PFSK-1 (cell line): ENCODE measurements at regions not wholly inside any gene's neighbourhood (a gene's known extent, or its start where the extent isn't known, plus 50 kb on each side); places are given as distances from the start of the nearest gene placed in this dataset.

Source experiments
- FOXP2 ChIP-seq: optimal IDR thresholded peaks from 2 replicates; pipeline ENCODE3; 2011; ENCODE audit warnings: borderline replicate concordance, control low read depth, inconsistent platforms; ENCODE audit not compliant: insufficient read depth; ENCODE audit errors: extremely low read length, extremely low read depth
- POLR2AphosphoS5 ChIP-seq: IDR thresholded peaks from 2 replicates; pipeline ENCODE4 v1.6.1; 2012; ENCODE audit warnings: low read depth, mild to moderate bottlenecking, control low read depth, low read length, moderate library complexity
- SIN3A ChIP-seq: IDR thresholded peaks from 2 replicates; pipeline ENCODE4 v1.6.1; 2012; ENCODE audit warnings: mild to moderate bottlenecking, low read length, moderate library complexity, borderline replicate concordance; ENCODE audit not compliant: insufficient read depth
- TAF1 ChIP-seq: IDR thresholded peaks from 2 replicates; pipeline ENCODE4 v1.6.1; 2012; ENCODE audit warnings: low read length, control low read depth, borderline replicate concordance; ENCODE audit not compliant: insufficient read depth
- TF ChIP-seq, protein P1 (sequence below), 2 experiments: IDR thresholded peaks; 2 replicates each; pipeline versions ENCODE4 v1.6.1 to v1.8.0; 2011 to 2012; ENCODE audit warnings: low read depth in 2 of 2, low read length in 2 of 2, control low read depth in 1 of 2, inconsistent platforms in 1 of 2, mild to moderate bottlenecking in 1 of 2, moderate library complexity in 1 of 2; ENCODE audit not compliant: insufficient read depth in 1 of 2

DNA sequence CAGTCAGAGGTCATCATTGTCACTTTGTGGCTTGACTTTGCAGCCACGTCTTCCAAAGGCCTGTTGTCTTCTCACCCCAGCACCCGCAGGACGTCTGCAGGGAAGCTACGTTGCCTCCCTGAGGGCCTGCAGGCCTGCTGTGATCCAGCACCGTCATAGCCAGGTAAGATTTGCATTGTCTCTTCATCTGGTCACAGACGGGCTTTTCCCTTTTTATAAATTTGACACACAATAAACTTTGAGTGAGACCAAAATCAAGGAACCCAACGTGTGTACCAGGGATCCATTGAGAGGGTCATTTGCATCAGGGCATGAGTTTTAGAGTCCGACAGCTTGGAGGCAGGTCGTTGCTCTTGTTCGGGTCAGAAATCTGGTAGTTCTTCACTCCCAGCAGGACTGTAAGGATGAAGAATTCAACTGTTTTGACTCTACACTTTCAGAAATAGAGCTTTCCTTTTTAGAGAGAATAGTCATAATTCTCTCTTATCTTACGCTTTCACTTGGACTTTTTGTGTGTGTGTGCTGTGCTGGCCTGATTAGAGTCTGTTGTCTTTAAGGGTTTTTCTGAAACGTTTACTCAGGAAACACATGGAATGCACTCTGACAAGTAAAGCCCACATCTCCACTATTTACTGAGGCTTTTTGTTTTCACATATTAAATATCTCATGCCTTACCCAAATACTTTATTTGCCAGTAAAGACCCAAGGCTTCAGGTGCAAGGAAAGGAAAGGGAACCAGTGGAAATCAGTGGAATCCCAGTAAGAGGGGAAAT, 177.2 kb upstream of the TAB2 start:
- TF ChIP-seq POLR2AphosphoS5 (no peak), TAF1 (no peak), SIN3A (no peak), FOXP2 (no peak)
- TF ChIP-seq, protein P1, sequence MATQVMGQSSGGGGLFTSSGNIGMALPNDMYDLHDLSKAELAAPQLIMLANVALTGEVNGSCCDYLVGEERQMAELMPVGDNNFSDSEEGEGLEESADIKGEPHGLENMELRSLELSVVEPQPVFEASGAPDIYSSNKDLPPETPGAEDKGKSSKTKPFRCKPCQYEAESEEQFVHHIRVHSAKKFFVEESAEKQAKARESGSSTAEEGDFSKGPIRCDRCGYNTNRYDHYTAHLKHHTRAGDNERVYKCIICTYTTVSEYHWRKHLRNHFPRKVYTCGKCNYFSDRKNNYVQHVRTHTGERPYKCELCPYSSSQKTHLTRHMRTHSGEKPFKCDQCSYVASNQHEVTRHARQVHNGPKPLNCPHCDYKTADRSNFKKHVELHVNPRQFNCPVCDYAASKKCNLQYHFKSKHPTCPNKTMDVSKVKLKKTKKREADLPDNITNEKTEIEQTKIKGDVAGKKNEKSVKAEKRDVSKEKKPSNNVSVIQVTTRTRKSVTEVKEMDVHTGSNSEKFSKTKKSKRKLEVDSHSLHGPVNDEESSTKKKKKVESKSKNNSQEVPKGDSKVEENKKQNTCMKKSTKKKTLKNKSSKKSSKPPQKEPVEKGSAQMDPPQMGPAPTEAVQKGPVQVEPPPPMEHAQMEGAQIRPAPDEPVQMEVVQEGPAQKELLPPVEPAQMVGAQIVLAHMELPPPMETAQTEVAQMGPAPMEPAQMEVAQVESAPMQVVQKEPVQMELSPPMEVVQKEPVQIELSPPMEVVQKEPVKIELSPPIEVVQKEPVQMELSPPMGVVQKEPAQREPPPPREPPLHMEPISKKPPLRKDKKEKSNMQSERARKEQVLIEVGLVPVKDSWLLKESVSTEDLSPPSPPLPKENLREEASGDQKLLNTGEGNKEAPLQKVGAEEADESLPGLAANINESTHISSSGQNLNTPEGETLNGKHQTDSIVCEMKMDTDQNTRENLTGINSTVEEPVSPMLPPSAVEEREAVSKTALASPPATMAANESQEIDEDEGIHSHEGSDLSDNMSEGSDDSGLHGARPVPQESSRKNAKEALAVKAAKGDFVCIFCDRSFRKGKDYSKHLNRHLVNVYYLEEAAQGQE (IDR thresholded peaks at IDR 0.05; ENCODE audit: insufficient read depth in 1 of 2, low read depth in 2 of 2, low read length in 2 of 2), result no peak

DNA sequence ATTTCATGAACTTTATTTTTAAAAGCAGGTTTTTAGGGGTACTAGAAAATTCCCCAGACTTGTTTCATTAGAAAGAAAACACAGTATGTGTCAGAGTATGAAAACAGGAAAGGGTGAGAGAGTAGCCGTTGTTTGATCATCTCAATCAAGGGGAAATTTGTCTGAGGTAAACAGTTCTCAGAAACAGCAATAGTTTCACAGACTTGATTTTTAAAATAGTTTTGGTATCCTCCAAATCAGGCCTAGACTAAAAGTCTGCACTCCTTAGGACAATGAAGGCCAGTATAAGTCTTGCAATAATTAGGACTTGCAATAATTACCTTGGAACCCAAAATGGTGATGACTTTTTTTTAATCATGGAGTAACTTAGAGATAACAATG, 176.6 kb upstream of the TAB2 start:
- TF ChIP-seq SIN3A (no peak), FOXP2 (no peak), TAF1 (no peak), POLR2AphosphoS5 (no peak)
- TF ChIP-seq, protein P1 (IDR thresholded peaks at IDR 0.05; ENCODE audit: insufficient read depth in 1 of 2, low read depth in 2 of 2, low read length in 2 of 2), result no peak

DNA sequence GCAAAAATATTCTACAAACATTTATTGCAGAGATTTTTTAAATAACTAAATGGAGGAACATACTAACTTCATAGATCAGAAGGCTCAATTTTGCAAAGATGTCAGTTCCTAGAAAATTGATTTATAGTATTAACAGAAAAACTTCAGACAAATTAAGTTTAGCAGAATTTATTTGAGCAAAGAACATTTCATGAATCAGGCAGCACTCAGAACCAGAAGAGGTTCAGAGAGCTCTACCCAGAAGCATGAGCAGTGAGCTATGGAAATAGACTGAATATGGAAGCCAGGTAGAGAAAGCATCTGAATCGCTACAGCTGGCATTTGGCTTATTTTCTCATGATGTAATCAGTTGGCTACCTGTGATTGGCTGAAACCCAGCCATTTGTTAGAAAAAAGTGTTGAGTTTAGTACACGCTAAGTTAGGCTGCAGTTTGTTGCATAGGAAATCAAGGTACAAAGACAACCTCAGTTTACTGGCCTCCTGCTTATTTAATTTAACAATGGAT, 174.5 kb upstream of the TAB2 start:
- TF ChIP-seq SIN3A (no peak), FOXP2 (no peak), POLR2AphosphoS5 (no peak)
- TF ChIP-seq, protein P1 (IDR thresholded peaks at IDR 0.05; ENCODE audit: insufficient read depth in 1 of 2, low read depth in 2 of 2, low read length in 2 of 2), result no peak

DNA sequence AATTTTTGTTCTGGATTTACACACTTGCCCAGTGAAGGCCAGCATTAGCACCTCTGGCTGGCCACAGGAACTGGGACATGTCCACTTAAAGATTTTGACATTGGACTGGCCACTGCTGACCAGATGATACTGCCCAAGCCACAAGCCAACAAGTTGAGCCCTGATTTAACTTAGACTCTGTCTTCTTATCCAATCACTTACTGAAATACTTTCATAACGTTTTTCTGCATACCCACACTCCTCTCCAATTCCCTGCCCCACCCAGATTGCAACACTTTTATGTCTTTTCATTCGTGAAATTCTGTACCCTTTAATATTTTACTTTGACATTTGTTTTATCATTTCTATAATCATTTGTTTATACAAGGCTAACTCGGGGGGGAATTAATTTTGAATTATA, 170.3 kb upstream of the TAB2 start:
- no peak for TF ChIP-seq TAF1
- TF ChIP-seq FOXP2, result no peak
- no peak for TF ChIP-seq POLR2AphosphoS5
- TF ChIP-seq, protein P1 (IDR thresholded peaks at IDR 0.05; ENCODE audit: insufficient read depth in 1 of 2, low read depth in 2 of 2, low read length in 2 of 2), result no peak

DNA sequence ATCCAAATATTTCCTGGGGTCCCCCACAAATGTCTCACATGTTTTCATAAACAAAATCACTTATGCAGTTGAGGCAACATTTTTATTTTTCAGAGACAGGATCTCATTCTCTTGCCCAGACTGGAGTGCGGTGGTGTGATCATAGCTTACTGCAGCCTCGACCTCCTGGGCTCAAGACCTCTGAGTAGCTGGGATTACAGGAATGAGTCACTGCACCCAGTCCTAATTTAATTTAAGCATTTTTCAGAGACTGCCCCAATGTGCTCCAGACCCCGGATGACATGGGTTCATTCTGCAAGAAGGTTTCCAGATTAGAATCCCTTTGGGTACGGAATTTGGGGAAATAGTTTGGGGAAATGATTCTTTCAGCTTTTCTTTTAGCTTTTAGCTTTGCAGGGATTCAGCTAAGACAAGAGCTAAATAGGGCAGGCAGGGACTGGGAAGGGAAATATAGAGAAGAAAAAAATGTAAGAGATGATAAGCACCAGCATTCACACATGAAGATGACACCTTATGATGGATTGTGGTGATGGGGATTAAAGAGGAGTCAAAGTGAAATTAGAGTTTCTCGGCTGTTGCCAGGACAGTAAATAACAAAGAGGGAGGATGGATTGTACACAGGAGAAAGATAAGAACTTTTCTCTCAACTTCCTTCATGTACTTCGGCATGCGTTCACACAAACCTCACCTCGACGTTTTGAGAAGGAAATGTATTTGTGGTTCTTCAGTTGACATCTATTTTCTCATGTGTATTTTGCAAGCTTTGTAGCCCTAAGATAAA, 169.4 kb upstream of the TAB2 start:
- TF ChIP-seq TAF1 (no peak), POLR2AphosphoS5 (no peak), SIN3A (no peak), FOXP2 (no peak)
- TF ChIP-seq, protein P1 (IDR thresholded peaks at IDR 0.05; ENCODE audit: insufficient read depth in 1 of 2, low read depth in 2 of 2, low read length in 2 of 2), result no peak
